Suprapubic skin (tissue), 4 donors: ENCODE measurements at regions not wholly inside any gene's neighbourhood (a gene's known extent, or its start where the extent isn't known, plus 50 kb on each side); places are given as distances from the start of the nearest gene placed in this dataset.

Experiments
- DNase-seq, 2 donors: peaks; one replicate each; pipeline ENCODE4 v3.0.0-alpha.2; 2019; ENCODE audit warnings: low spot score in 2 of 2
- H3K27ac ChIP-seq: fragments of 200-600 bp; sonication (generic); one replicate; pipeline ENCODE4 v1.5.1; 2019
- H3K27me3 ChIP-seq: fragments of 200-600 bp; sonication (generic); one replicate; pipeline ENCODE4 v1.5.1; 2019
- H3K36me3 ChIP-seq: fragments of 200-600 bp; sonication (generic); one replicate; pipeline ENCODE4 v1.5.1; 2019
- H3K4me1 ChIP-seq: fragments of 200-600 bp; sonication (generic); one replicate; pipeline ENCODE4 v1.5.1; 2019
- H3K4me3 ChIP-seq: fragments of 200-600 bp; sonication (generic); one replicate; pipeline ENCODE4 v1.5.1; 2019; ENCODE audit warnings: mild to moderate bottlenecking
- H3K9me3 ChIP-seq: fragments of 200-600 bp; sonication (generic); one replicate; pipeline ENCODE4 v1.5.1; 2019
- CTCF ChIP-seq, 2 donors: fragments of 200-600 bp in 1 of 2; fragments of 450-650 bp in 1 of 2; sonication (generic) in 1 of 2; IDR thresholded peaks; one replicate each; pipeline ENCODE4 v1.5.1; 2016 to 2019; ENCODE audit warnings: antibody characterized with exemption in 2 of 2, mild to moderate bottlenecking in 1 of 2, moderate library complexity in 1 of 2
- EP300 ChIP-seq: sonication (generic); formaldehyde crosslinking; IDR thresholded peaks from one replicate; pipeline ENCODE4 v1.6.1; 2017; ENCODE audit warnings: antibody characterized with exemption
- POLR2A ChIP-seq, 2 donors: fragments of 450-650 bp; IDR thresholded peaks; one replicate each; pipeline ENCODE4 v1.6.1; 2017; ENCODE audit warnings: antibody characterized with exemption in 2 of 2, mild to moderate bottlenecking in 2 of 2, moderate library complexity in 2 of 2
- POLR2AphosphoS5 ChIP-seq, 3 donors: sonication (generic); formaldehyde crosslinking; IDR thresholded peaks; one replicate each; pipeline ENCODE4 v1.6.1; 2017; ENCODE audit warnings: antibody characterized with exemption in 3 of 3
- WGBS: methylation state at CpG from one replicate; pipeline ENCODE4 v1.1.5; 2018; 5-methylcytosine and 5-hydroxymethylcytosine counted together

DNA sequence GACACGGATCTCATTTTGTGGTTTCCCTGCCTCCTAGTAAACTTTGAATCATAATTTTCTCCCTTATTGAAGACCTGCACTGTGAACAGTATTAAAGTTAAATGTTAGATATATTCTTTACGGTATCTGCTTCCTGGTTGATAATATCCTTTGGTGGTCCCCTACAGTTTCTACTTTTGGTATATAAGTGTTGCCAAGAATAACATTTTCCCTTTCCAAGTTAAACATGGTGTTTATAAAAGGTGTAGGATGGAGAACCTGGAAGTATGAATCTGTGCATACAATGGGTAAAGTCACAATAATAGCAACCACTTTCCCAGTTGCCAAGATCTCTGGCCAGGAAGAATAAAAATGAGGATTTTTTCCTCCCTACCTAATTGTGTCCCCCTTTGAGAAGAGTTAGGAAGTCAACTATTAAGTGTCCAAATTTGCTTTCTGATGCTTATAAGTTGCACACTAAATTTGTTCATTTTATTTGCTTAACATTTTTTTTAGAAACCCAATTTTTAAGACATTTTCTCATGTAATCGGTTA lies 201.0 kb upstream of the STK17B start:
- Histone ChIP-seq H3K27ac (no peak overlapping the region), H3K36me3 (no peaks in the 10 kb centered on the region), H3K27me3 (no peaks in the 10 kb centered on the region), H3K4me1 (no peaks in the 10 kb centered on the region), H3K9me3 (no peaks in the 10 kb centered on the region), H3K4me3 (no peak overlapping the region)
- DNase-seq = no peak
- WGBS = 63% methylated on average over 3 of the region's 3 CpGs
- no peak for TF ChIP-seq POLR2AphosphoS5 (IDR thresholded peaks at IDR 0.05)
- no peak for TF ChIP-seq CTCF (IDR thresholded peaks at IDR 0.05)
- TF ChIP-seq EP300 = no peak
- no peak for TF ChIP-seq POLR2A (IDR thresholded peaks at IDR 0.05)

DNA sequence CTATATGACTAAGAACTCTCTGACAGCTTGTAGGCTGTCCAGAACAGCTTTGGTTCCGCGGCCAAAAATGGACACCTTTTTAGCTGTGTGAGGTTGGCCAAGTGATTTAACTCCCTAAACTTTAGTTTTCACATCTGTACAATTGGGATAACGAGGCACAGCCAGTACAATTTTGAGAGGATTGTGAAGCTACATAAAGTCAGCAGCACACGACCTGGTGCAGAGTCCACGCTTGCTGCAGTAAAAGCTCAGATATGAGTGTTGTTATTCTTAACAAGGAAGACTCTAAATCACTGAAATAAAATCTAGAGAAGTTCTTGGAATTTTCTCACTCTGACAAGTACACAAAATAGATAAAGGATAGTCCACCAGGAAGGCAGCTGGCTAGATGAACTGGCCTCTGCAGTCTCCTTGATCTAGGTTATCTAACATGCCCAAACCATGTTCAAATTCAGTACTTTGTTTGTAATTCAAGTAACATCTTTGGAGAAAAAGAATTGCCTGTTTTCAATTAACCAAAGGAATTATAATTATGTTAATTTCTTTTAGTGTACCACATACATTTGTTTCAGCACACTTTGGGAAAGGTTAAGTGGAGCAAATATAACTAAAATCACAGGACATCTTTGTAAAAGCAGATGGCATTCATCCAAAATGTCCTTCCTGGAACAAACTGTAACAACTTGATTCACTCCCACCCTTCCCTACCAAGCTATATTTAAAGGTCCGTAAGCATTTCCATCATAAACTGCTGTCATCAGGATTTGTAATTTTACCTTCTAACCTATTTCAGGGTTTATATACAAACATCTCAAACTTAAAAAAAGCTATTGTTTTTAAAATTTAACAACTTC lies 201.7 kb upstream of the STK17B start:
- no peak for TF ChIP-seq POLR2AphosphoS5 (IDR thresholded peaks at IDR 0.05)
- TF ChIP-seq EP300 = no peak
- no peak for TF ChIP-seq POLR2A (IDR thresholded peaks at IDR 0.05)
- TF ChIP-seq CTCF (IDR thresholded peaks at IDR 0.05) = no peak
- Histone ChIP-seq H3K9me3 (no peaks in the 10 kb centered on the region), H3K36me3 (no peaks in the 10 kb centered on the region), H3K27me3 (no peaks in the 10 kb centered on the region), H3K4me3 (no peak overlapping the region), H3K4me1 (no peaks in the 10 kb centered on the region), H3K27ac (peak overlapping the region; percentile 14)
- 70% methylated on average over 6 of the region's 6 CpGs for WGBS
- no peak for DNase-seq

- TF ChIP-seq CTCF (IDR thresholded peaks at IDR 0.05) (no peak), EP300 (no peak), POLR2A (IDR thresholded peaks at IDR 0.05) (no peak), POLR2AphosphoS5 (IDR thresholded peaks at IDR 0.05) (no peak)
- no peaks in the 10 kb centered on the region for H3K4me1 ChIP-seq
- H3K9me3 ChIP-seq = no peaks in the 10 kb centered on the region
- 68% methylated on average over 8 of the region's 8 CpGs for WGBS
- no peak overlapping the region for H3K4me3 ChIP-seq
- H3K36me3 ChIP-seq = no peaks in the 10 kb centered on the region
- H3K27ac ChIP-seq = no peak overlapping the region
- no peaks in the 10 kb centered on the region for H3K27me3 ChIP-seq
- no peak for DNase-seq
Measured at GRCh38 chr2:196376984-196377877, 205.9 kb upstream of the STK17B start.

GRCh38 chr2:196379600-196379999 lies 208.2 kb upstream of the STK17B start:
- H3K4me3 ChIP-seq = no peak overlapping the region
- 95% methylated on average over 3 of the region's 3 CpGs for WGBS
- H3K4me1 ChIP-seq = no peaks in the 10 kb centered on the region
- H3K9me3 ChIP-seq = no peaks in the 10 kb centered on the region
- no peak overlapping the region for H3K27ac ChIP-seq
- DNase-seq = no peak
- H3K36me3 ChIP-seq = no peaks in the 10 kb centered on the region
- TF ChIP-seq POLR2A (IDR thresholded peaks at IDR 0.05) (no peak), CTCF (IDR thresholded peaks at IDR 0.05) (no peak), EP300 (no peak), POLR2AphosphoS5 (IDR thresholded peaks at IDR 0.05) (no peak)
- no peaks in the 10 kb centered on the region for H3K27me3 ChIP-seq

GRCh38 chr2:196380098-196380497 lies 208.7 kb upstream of the STK17B start:
- Histone ChIP-seq H3K36me3 (no peaks in the 10 kb centered on the region), H3K27ac (no peak overlapping the region), H3K4me3 (no peak overlapping the region), H3K9me3 (no peaks in the 10 kb centered on the region), H3K4me1 (no peaks in the 10 kb centered on the region), H3K27me3 (no peaks in the 10 kb centered on the region)
- no peak for DNase-seq
- TF ChIP-seq CTCF (IDR thresholded peaks at IDR 0.05) = no peak
- TF ChIP-seq POLR2A (IDR thresholded peaks at IDR 0.05) = no peak
- no peak for TF ChIP-seq POLR2AphosphoS5 (IDR thresholded peaks at IDR 0.05)
- no peak for TF ChIP-seq EP300
- WGBS = 63% methylated on average over 1 of the region's 1 CpG
